H1 (cell line): ENCODE measurements at regions not wholly inside any gene's neighbourhood (a gene's known extent, or its start where the extent isn't known, plus 50 kb on each side); places are given as distances from the start of the nearest gene placed in this dataset.

ENCODE experiments used
- EZH2 ChIP-seq: fragments of 200-600 bp; sonication (generic); IDR thresholded peaks from 2 replicates; pipeline ENCODE4 v1.7.1; 2012; ENCODE audit warnings: low read depth, mild to moderate bottlenecking, moderate library complexity, low read length, inconsistent platforms; ENCODE audit not compliant: severe bottlenecking
- HDAC2 ChIP-seq, 2 experiments: fragments of 300-600 bp in 1 of 2; sonication (generic) in 1 of 2; IDR thresholded peaks; 2 replicates each; pipeline ENCODE4 v1.6.1; 2011 to 2012; ENCODE audit warnings: low read depth in 2 of 2, low read length in 2 of 2, mild to moderate bottlenecking in 2 of 2, moderate library complexity in 2 of 2, borderline replicate concordance in 1 of 2, inconsistent platforms in 1 of 2
- RNF2 ChIP-seq: fragments of 200-900, 300-1000 bp; sonication (generic); IDR thresholded peaks from 2 replicates; pipeline ENCODE4 v1.7.1; 2016; ENCODE audit warnings: borderline replicate concordance, low read depth, mild to moderate bottlenecking, antibody characterized with exemption, low read length; ENCODE audit not compliant: poor library complexity, severe bottlenecking; ENCODE audit errors: missing control alignments

DNA sequence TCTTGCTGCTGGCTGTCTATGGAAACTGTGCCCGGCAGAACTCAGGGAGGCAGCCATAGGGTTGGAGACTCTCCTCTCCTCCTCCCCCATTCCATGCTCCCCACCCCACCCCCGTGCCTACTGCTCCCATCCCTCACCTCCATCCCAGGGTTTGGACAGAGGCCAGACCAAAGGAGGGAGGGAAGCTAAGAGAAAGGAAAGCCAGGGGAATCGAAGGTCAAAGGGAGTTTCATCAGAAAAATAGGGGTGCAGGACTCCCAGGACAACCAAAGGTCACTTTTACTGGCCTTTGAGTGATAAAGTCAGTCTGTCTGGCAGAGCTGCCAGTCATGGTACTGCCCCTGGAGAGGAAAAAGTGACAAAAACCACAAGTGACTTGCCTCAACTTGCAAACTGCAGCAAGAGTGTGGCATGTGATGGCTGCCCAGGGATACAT, 187.3 kb upstream of the CTAGE1 start (continued):
- no peak for TF ChIP-seq RNF2
- TF ChIP-seq HDAC2 (IDR thresholded peaks at IDR 0.05; ENCODE audit: borderline replicate concordance in 1 of 2, low read depth in 2 of 2, low read length in 2 of 2) = no peak
- TF ChIP-seq EZH2 = no peak
- TF ChIP-seq, all 59 proteins: peak for 0
